Stimulated activated CD4-positive, alpha-beta T cell treated with anti-CD3 and anti-CD28 coated beads, TNF-alpha, amount 100 ng/mL, for 24 hours (primary cell): ENCODE measurements at regions not wholly inside any gene's neighbourhood (a gene's known extent, or its start where the extent isn't known, plus 50 kb on each side); places are given as distances from the start of the nearest gene placed in this dataset.
"Not testable (repeated sequence)": the region's sequence is repeated elsewhere in the genome, so short reads cannot be mapped to it uniquely, and the experiment has no call there.

Experiments
- DNase-seq, 3 experiments: peaks; one replicate each; pipeline ENCODE4 v3.0.0-alpha.2; 2020; ENCODE audit warnings: low read depth in 3 of 3

GRCh38 chr9:93813221-93814076, 141.7 kb downstream of the BARX1 start:
- no peak for DNase-seq

GRCh38 chr9:93812410-93812668, 142.8 kb downstream of the BARX1 start:
- no peak for DNase-seq

GRCh38 chr9:93810028-93810971, 144.9 kb downstream of the BARX1 start:
- no peak for DNase-seq

GRCh38 chr9:93809204-93809940, 145.8 kb downstream of the BARX1 start:
- DNase-seq, result no peak

GRCh38 chr9:93808115-93809029, 146.8 kb downstream of the BARX1 start:
- DNase-seq, result no peak

- no peak for DNase-seq
These were observed 147.7 kb downstream of the BARX1 start for GRCh38 chr9:93807166-93808074.

GRCh38 chr9:93801581-93802284, 153.4 kb downstream of the BARX1 start:
- DNase-seq, result no peak

- DNase-seq, result no peak
These were observed 154.0 kb downstream of the BARX1 start for GRCh38 chr9:93801120-93801519.

GRCh38 chr9:93792358-93792757, 162.8 kb downstream of the BARX1 start:
- no peak for DNase-seq

- DNase-seq, result no peak
These were observed 169.0 kb downstream of the BARX1 start for GRCh38 chr9:93786204-93786603.

GRCh38 chr9:93776873-93777272, 178.3 kb downstream of the BARX1 start:
- DNase-seq, result no peak

- no peak for DNase-seq
These were observed 178.9 kb downstream of the BARX1 start for GRCh38 chr9:93776256-93776655.

GRCh38 chr9:93774331-93775102, 180.6 kb downstream of the BARX1 start:
- no peak for DNase-seq

- DNase-seq, result no peak
These were observed 183.9 kb downstream of the BARX1 start for GRCh38 chr9:93771276-93771675.

- DNase-seq, result no peak
These were observed 185.4 kb downstream of the PHF2 start for GRCh38 chr9:93761822-93762221.

GRCh38 chr9:93750045-93750444, 173.7 kb downstream of the PHF2 start:
- DNase-seq, result no peak

GRCh38 chr9:93748827-93749226, 172.4 kb downstream of the PHF2 start:
- not testable (repeated sequence) for DNase-seq

- DNase-seq, result no peak
These were observed 155.6 kb downstream of the PHF2 start for GRCh38 chr9:93731963-93732362.

- DNase-seq, result no peak
These were observed 154.3 kb downstream of the PHF2 start for GRCh38 chr9:93730648-93731047.
